Effector memory CD4-positive, alpha-beta T cell (primary cell): ENCODE measurements at regions not wholly inside any gene's neighbourhood (a gene's known extent, or its start where the extent isn't known, plus 50 kb on each side); places are given as distances from the start of the nearest gene placed in this dataset.
"Not testable (repeated sequence)": the region's sequence is repeated elsewhere in the genome, so short reads cannot be mapped to it uniquely, and the experiment has no call there.

Experiments used
- DNase-seq, 3 donors: peaks; one replicate each; pipeline ENCODE4 v3.0.0-alpha.2; 2020
- H3K27ac ChIP-seq: 2 replicates; pipeline ENCODE4 v1.7.0; 2013; ENCODE audit warnings: mild to moderate bottlenecking, low read length, moderate library complexity; ENCODE audit not compliant: insufficient read depth, poor library complexity, severe bottlenecking
- H3K27me3 ChIP-seq: replicated peaks from 2 replicates; pipeline ENCODE4 v1.7.0; 2013; ENCODE audit warnings: mild to moderate bottlenecking, low read length; ENCODE audit not compliant: insufficient read depth, control insufficient read depth, poor library complexity, severe bottlenecking
- H3K36me3 ChIP-seq: 2 replicates; pipeline ENCODE4 v1.7.0; 2013; ENCODE audit warnings: mild to moderate bottlenecking, low read length, moderate library complexity; ENCODE audit not compliant: control insufficient read depth, insufficient read depth
- H3K4me1 ChIP-seq: 2 replicates; pipeline ENCODE4 v1.7.0; 2013; ENCODE audit warnings: low read length, mild to moderate bottlenecking; ENCODE audit not compliant: control insufficient read depth, insufficient read depth, poor library complexity, severe bottlenecking
- H3K4me3 ChIP-seq: 2 replicates; pipeline ENCODE4 v1.7.0; 2013; ENCODE audit warnings: low read length, low read depth, mild to moderate bottlenecking; ENCODE audit not compliant: insufficient read depth, poor library complexity, severe bottlenecking
- H3K9me3 ChIP-seq: 2 replicates; pipeline ENCODE4 v1.7.0; 2013; ENCODE audit warnings: mild to moderate bottlenecking, low read length, moderate library complexity; ENCODE audit not compliant: control insufficient read depth

DNA sequence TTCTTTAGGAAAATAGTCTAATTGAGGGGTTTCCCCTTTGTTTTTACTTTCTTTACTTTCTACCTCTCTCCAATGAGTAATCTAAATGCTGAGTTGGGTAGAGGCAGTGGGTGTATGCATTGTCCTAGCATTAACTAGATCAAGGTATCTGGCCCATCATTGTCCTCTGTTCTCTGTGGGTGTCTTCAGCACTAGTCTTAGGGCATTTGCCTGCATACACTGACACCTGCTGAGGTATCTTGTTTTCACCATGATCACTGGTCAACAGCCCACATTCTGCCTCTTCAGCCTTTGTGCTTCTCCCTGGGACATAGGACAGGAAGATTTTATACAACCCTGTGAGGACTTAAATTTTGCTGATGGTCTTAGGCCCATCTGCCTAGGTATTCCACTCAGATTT lies 371.1 kb downstream of the RAB38 start:
- Histone ChIP-seq H3K36me3 (no peaks in the 10 kb centered on the region), H3K9me3 (no peaks in the 10 kb centered on the region), H3K4me3 (no peak overlapping the region), H3K27ac (no peak overlapping the region), H3K27me3 (no peaks in the 10 kb centered on the region), H3K4me1 (no peaks in the 10 kb centered on the region)
- DNase-seq, result no peak

DNA sequence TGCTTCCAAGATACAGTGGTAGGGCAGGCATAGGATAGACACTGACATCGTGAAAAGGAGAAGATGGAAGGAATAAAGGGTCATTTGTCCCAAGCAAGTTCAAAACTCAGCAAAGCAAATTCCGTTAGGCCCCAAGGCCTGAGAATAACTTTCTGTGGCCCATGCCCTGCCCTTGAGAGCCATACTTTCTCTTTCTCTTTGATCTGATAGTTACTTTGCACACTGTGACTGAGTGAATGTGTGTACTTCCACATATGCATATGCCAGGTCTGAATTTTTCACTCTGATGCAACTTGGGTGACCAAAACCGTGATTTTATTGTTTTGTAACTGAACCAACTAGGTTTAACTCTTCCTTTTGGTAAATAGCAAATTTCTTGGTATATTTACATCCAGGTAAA lies 371.5 kb downstream of the RAB38 start:
- no peak for DNase-seq
- H3K36me3 ChIP-seq, result no peaks in the 10 kb centered on the region
- no peaks in the 10 kb centered on the region for H3K27me3 ChIP-seq
- H3K27ac ChIP-seq, result no peak overlapping the region
- no peaks in the 10 kb centered on the region for H3K4me1 ChIP-seq
- no peak overlapping the region for H3K4me3 ChIP-seq
- H3K9me3 ChIP-seq, result no peaks in the 10 kb centered on the region

DNA sequence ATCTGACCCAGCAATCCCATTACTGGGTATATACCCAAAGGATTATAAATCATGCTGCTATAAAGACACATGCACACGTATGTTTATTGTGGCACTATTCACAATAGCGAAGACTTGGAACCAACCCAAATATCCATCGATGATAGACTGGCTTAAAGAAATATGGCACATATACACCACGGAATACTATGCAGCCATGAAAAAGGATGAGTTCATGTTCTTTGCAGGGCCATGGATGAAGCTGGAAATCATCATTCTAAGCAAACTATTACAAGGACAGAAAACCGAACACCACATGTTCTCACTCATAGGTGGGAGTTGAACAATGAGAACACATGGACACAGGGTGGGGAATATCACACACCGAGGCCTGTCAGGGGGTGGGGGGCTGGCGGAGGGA lies 390.4 kb downstream of the RAB38 start:
- H3K4me3 ChIP-seq, H3K4me1 ChIP-seq, H3K27ac ChIP-seq, H3K36me3 ChIP-seq, H3K27me3 ChIP-seq, H3K9me3 ChIP-seq, DNase-seq: not testable (repeated sequence)

DNA sequence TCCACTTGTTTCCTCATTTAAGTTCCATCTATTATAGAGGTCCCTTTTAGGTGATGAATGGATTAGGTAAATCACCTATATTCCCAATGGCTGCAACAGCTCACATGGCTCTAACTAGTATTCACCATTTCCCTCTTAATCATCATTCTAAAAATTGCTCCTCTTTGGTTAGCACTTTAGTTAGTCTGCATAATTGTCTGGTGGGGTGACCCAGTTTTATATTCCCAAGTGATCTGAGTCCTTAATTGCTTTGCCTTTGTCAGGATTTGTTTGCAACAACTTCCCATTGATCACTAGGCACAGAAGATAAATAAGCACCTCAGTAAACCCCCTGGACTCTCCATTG lies 395.2 kb downstream of the RAB38 start:
- H3K36me3 ChIP-seq, result no peaks in the 10 kb centered on the region
- no peak for DNase-seq
- H3K4me3 ChIP-seq, result no peak overlapping the region
- no peaks in the 10 kb centered on the region for H3K27me3 ChIP-seq
- no peak overlapping the region for H3K27ac ChIP-seq
- no peaks in the 10 kb centered on the region for H3K9me3 ChIP-seq
- no peaks in the 10 kb centered on the region for H3K4me1 ChIP-seq

DNA sequence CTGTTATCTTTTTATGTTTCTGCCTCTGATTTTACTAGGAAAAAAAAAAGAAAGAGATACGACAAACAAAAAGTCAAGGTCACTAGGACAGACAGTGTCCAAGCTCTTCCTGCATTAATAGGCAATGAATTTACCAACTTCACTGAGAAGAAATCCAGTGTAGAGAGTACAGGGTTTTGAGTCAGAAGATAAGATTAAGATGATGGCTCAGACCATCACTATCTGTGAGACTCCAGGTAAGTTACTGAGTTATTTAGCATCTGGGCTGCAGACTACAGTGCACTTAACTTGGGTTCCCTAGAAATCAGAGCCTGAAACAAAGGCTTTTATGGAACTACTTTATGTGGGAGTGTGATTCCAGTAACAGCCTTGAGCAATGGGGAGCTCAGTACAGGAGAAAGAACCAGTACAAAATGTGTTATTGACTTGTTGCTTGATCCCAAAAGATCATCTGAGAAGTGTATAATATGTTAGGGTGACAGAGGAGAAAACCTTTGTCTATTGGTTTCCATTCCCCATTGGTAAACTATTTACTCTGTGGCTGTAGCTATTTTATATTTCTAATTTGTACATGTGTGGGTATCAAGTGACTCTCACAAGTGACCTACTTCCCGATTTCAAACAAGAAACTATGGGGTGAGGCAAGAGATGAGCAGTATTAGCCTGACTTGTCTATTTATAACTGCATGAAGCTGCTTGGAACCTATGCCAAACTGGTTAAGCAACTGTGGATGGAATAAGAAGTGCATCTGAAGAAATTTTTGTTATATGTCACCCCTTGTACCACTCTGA lies 395.8 kb downstream of the RAB38 start:
- Histone ChIP-seq H3K27ac (no peak overlapping the region), H3K4me1 (no peaks in the 10 kb centered on the region), H3K4me3 (no peak overlapping the region), H3K27me3 (no peaks in the 10 kb centered on the region), H3K9me3 (no peaks in the 10 kb centered on the region), H3K36me3 (no peaks in the 10 kb centered on the region)
- DNase-seq, result no peak

DNA sequence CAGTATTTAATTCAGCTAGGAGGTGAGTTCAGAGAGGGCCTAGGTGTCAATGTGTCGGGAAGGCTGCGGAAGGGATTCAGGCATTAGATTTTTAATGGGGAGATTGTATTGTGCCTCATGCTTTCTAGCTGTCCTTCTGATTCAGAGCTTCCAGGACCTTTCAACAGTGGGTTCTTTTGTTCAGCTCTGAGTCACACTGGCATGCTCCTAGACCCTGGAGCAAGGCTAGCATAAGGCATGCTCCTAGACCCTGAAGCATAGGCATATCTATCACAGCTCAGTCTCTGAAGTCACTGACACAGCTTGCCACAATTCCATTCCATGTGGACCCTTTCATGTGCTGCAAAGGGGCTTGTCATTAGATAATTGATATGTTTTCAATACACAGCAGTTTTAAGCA lies 396.9 kb downstream of the RAB38 start:
- no peaks in the 10 kb centered on the region for H3K36me3 ChIP-seq
- H3K4me3 ChIP-seq, result no peak overlapping the region
- no peak overlapping the region for H3K27ac ChIP-seq
- no peaks in the 10 kb centered on the region for H3K4me1 ChIP-seq
- H3K27me3 ChIP-seq, result no peaks in the 10 kb centered on the region
- no peaks in the 10 kb centered on the region for H3K9me3 ChIP-seq
- no peak for DNase-seq

DNA sequence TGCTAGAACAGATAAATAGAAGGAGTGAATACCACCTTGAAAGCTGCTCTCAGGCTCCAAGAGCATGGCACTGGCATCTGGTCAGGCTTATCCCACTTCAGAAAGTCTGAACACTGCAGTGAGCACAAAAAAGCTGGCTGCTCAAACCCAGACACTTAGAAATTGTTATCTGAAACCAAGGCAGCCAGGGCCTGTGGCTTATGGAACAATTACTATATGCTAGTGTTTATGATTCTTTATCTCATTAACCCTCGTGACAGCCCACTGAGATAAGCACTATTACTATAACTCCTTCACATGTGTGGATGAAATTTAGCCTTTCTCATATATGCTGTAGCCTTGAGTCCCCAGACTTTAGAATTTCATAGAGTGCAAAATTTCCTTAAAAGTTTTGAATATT lies 400.2 kb downstream of the RAB38 start:
- no peaks in the 10 kb centered on the region for H3K4me1 ChIP-seq
- no peak for DNase-seq
- H3K36me3 ChIP-seq, result no peaks in the 10 kb centered on the region
- H3K4me3 ChIP-seq, result no peak overlapping the region
- H3K27me3 ChIP-seq, result no peaks in the 10 kb centered on the region
- H3K9me3 ChIP-seq, result no peaks in the 10 kb centered on the region
- no peak overlapping the region for H3K27ac ChIP-seq

DNA sequence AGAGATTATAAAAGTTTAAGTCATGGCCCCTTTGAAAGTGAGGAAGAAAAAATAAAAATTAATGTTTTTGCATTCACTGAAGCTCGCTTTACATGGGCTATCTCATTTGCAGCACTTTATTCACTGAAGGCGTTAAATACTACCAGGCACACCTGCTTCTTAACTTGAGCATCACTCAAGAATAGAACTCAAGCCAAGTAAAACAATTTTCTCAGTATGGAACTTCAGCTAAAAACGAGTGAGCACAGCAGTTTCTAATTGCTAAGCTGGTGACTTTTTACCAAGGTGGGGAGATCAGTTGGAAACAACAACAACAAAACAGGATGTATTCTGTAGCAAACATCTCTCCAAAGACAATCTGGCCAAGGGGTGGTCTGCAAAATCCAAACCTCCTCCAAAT lies 405.6 kb downstream of the RAB38 start:
- H3K4me1 ChIP-seq, result no peaks in the 10 kb centered on the region
- H3K36me3 ChIP-seq, result no peaks in the 10 kb centered on the region
- no peak overlapping the region for H3K4me3 ChIP-seq
- no peak for DNase-seq
- H3K27me3 ChIP-seq, result no peaks in the 10 kb centered on the region
- no peak overlapping the region for H3K27ac ChIP-seq
- H3K9me3 ChIP-seq, result no peaks in the 10 kb centered on the region

DNA sequence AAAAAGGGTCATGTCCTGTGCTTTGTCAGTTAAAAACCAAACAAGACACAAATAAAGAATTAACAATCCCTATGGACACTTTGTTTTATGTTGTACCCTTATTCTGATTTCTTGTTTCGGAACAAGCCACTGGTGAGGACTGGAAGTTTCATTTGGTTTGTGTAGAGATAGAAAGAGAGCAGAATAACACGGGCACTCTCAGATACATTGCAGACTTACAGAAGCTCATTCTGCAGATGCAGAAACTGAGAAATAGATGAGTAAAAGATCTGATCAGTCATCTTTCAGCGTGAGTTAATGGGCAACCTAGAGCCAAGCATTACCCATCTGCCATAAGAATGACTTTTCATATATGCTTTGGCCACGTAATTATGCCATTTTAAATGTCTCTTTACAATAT lies 407.6 kb downstream of the RAB38 start:
- DNase-seq, result no peak
- Histone ChIP-seq H3K36me3 (no peaks in the 10 kb centered on the region), H3K27me3 (no peaks in the 10 kb centered on the region), H3K4me3 (no peak overlapping the region), H3K27ac (no peak overlapping the region), H3K9me3 (no peaks in the 10 kb centered on the region), H3K4me1 (no peaks in the 10 kb centered on the region)

DNA sequence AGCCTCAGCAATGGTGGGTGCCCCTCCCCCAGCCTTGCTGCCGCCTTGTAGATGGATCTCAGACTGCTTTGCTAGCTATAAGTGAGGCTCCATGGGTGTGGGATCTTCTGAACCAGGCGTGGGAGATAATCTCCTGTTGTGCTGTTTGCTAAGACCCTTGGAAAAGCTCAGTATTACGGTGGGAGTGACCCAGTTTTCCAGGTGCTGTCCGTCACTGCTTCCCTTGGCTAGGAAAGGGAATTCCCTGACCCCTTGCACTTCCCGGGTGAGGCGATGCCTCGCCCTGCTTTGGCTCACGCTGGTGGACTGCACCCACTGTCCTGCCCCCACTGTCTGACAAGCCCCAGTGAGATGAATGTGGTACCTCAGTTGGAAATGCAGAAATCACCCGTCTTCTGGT lies 411.2 kb downstream of the RAB38 start:
- not testable (repeated sequence) for DNase-seq, H3K27ac ChIP-seq, H3K9me3 ChIP-seq, H3K36me3 ChIP-seq, H3K27me3 ChIP-seq, H3K4me3 ChIP-seq, H3K4me1 ChIP-seq
